Ovary (tissue), 3 donors: ENCODE measurements at regions not wholly inside any gene's neighbourhood (a gene's known extent, or its start where the extent isn't known, plus 50 kb on each side); places are given as distances from the start of the nearest gene placed in this dataset.

Source experiments
- CTCF ChIP-seq, 3 donors: fragments of 450-650 bp in 2 of 3; fragments of 200-600 bp in 1 of 3; IDR thresholded peaks; one replicate each; pipeline versions ENCODE4 v1.5.1 to v1.8.0; 2016 to 2022; ENCODE audit warnings: antibody characterized with exemption in 3 of 3, mild to moderate bottlenecking in 1 of 3
- EP300 ChIP-seq: sonication (generic); formaldehyde crosslinking; IDR thresholded peaks from one replicate; pipeline ENCODE4 v1.6.1; 2017; ENCODE audit warnings: antibody characterized with exemption
- POLR2A ChIP-seq: fragments of 450-650 bp; IDR thresholded peaks from one replicate; pipeline ENCODE4 v1.6.1; 2017; ENCODE audit warnings: antibody characterized with exemption, mild to moderate bottlenecking, moderate library complexity
- donor health status: DM: no; HTN: no; CAD: no.

- no peak for TF ChIP-seq POLR2A
- TF ChIP-seq CTCF (IDR thresholded peaks at IDR 0.05): no peak
- no peak for TF ChIP-seq EP300
Measured at GRCh38 chr11:42077794-42078193, 618.3 kb upstream of the LRRC4C start.
